IMR-90 (cell line): ENCODE measurements at regions not wholly inside any gene's neighbourhood (a gene's known extent, or its start where the extent isn't known, plus 50 kb on each side); places are given as distances from the start of the nearest gene placed in this dataset.

Experiments
- ATAC-seq: fragments of 200-7000 bp; cut with Tn5 transposase; 2 replicates; pipeline ENCODE4 v1.9.1; 2020; ENCODE audit warnings: low read depth, mild to moderate bottlenecking, moderate library complexity
- BruUV-seq: library from RNA; stranded (reverse); fragments of 400-500 nt; replicated peaks from 2 replicates; lab custom pipeline; 2021; lab: Mats Ljungman, UMichigan
- CTCF ChIA-PET: fragments of 300-600 bp; formaldehyde crosslinking; extraction: SDS; loops from one replicate; lab custom pipeline; 2021; ENCODE audit warnings: antibody characterized with exemption; lab: Yijun Ruan, JAX
- POLR2A ChIA-PET: fragments of 300-600 bp; sonication (Branson Sonifier 250); formaldehyde crosslinking; loops from one replicate; lab custom pipeline; 2022; ENCODE audit warnings: antibody characterized with exemption; ENCODE audit not compliant: unreplicated experiment; lab: Charles Lee
- DNase-seq: peaks from one replicate; pipeline ENCODE4 v3.0.0; 2013
- H2AFZ ChIP-seq: replicated peaks from 2 replicates; pipeline ENCODE3; 2013; ENCODE audit warnings: low read length, mild to moderate bottlenecking; ENCODE audit not compliant: poor library complexity
- H2AK5ac ChIP-seq: 2 replicates; pipeline ENCODE4 v1.6.1; 2013; ENCODE audit warnings: low read depth, low read length, inconsistent platforms
- H2AK9ac ChIP-seq: replicated peaks from 2 replicates; pipeline ENCODE3; 2013; ENCODE audit warnings: mild to moderate bottlenecking, low read depth, low read length, moderate library complexity; ENCODE audit not compliant: poor library complexity
- H2BK120ac ChIP-seq: 2 replicates; pipeline ENCODE4 v1.6.1; 2013; ENCODE audit warnings: low read depth, low read length, inconsistent platforms
- H2BK15ac ChIP-seq: 3 replicates; pipeline ENCODE4 v1.6.1; 2013; ENCODE audit warnings: low read depth, low read length, inconsistent platforms
- H2BK20ac ChIP-seq: 2 replicates; pipeline ENCODE4 v1.6.1; 2013; ENCODE audit warnings: low read depth, mild to moderate bottlenecking, inconsistent platforms, low read length, moderate library complexity
- H2BK5ac ChIP-seq: 2 replicates; pipeline ENCODE4 v1.6.1; 2013; ENCODE audit warnings: mild to moderate bottlenecking, low read depth, low read length, inconsistent platforms; ENCODE audit not compliant: poor library complexity, severe bottlenecking
- H3K14ac ChIP-seq: replicated peaks from 2 replicates; pipeline ENCODE4 v1.6.1; 2013; ENCODE audit warnings: low read depth, low read length, inconsistent platforms
- H3K18ac ChIP-seq: 2 replicates; pipeline ENCODE4 v1.6.1; 2013; ENCODE audit warnings: low read depth, low read length, control low read depth
- H3K23ac ChIP-seq: 2 replicates; pipeline ENCODE4 v1.6.1; 2013; ENCODE audit warnings: low read depth, low read length, inconsistent platforms
- H3K27ac ChIP-seq: 2 replicates; pipeline ENCODE4 v1.5.1; 2013; ENCODE audit warnings: mild to moderate bottlenecking, control low read depth, low read length; ENCODE audit not compliant: insufficient read depth
- H3K27me3 ChIP-seq: 2 replicates; pipeline ENCODE4 v1.6.1; 2013; ENCODE audit warnings: low read length; ENCODE audit not compliant: control insufficient read depth, insufficient read depth
- H3K36me3 ChIP-seq: 2 replicates; pipeline ENCODE4 v1.6.1; 2013; ENCODE audit warnings: low read length, mixed read lengths; ENCODE audit not compliant: control insufficient read depth, insufficient read depth
- H3K4ac ChIP-seq: 2 replicates; pipeline ENCODE4 v1.6.1; 2013; ENCODE audit warnings: low read depth, low read length, inconsistent platforms
- H3K4me1 ChIP-seq: 2 replicates; pipeline ENCODE4 v1.6.1; 2013; ENCODE audit warnings: low read length, mixed read lengths; ENCODE audit not compliant: control insufficient read depth, insufficient read depth
- H3K4me2 ChIP-seq: 2 replicates; pipeline ENCODE4 v1.6.1; 2013; ENCODE audit warnings: low read depth, mild to moderate bottlenecking, control low read depth, low read length, moderate library complexity
- H3K4me3 ChIP-seq: 2 replicates; pipeline ENCODE4 v1.5.1; 2013; ENCODE audit warnings: low read depth, mild to moderate bottlenecking, control low read depth, low read length, moderate library complexity; ENCODE audit not compliant: insufficient read depth
- H3K56ac ChIP-seq: 2 replicates; pipeline ENCODE4 v1.6.1; 2013; ENCODE audit warnings: low read length, inconsistent platforms; ENCODE audit not compliant: insufficient read depth; ENCODE audit errors: extremely low read depth
- H3K79me1 ChIP-seq, 2 experiments: 2 replicates each; pipeline ENCODE4 v1.6.1; 2013; ENCODE audit warnings: low read length in 2 of 2, inconsistent platforms in 1 of 2, low read depth in 1 of 2
- H3K9ac ChIP-seq: 2 replicates; pipeline ENCODE4 v1.6.1; 2013; ENCODE audit warnings: low read depth, low read length, control low read depth
- H3K9me1 ChIP-seq: 2 replicates; pipeline ENCODE4 v1.6.1; 2013; ENCODE audit warnings: low read length, inconsistent platforms; ENCODE audit not compliant: insufficient read depth
- H3K9me3 ChIP-seq: 2 replicates; pipeline ENCODE4 v1.6.1; 2013; ENCODE audit warnings: low read length; ENCODE audit not compliant: control insufficient read depth, insufficient read depth
- H4K20me1 ChIP-seq: 2 replicates; pipeline ENCODE4 v1.6.1; 2013; ENCODE audit warnings: low read length, inconsistent platforms; ENCODE audit not compliant: insufficient read depth
- H4K5ac ChIP-seq: 2 replicates; pipeline ENCODE4 v1.6.1; 2013; ENCODE audit warnings: mild to moderate bottlenecking, low read depth, low read length, control low read depth
- H4K8ac ChIP-seq, 2 experiments: 2 replicates each; pipeline ENCODE4 v1.6.1; 2013; ENCODE audit warnings: low read depth in 2 of 2, low read length in 2 of 2, control low read depth in 1 of 2, inconsistent platforms in 1 of 2
- H4K91ac ChIP-seq: 2 replicates; pipeline ENCODE4 v1.6.1; 2013; ENCODE audit warnings: low read depth, low read length, inconsistent platforms; ENCODE audit not compliant: insufficient read depth
- BHLHE40 ChIP-seq: fragments of 150-350 bp; IDR thresholded peaks from 2 replicates; pipeline ENCODE4 v1.6.1; 2016; ENCODE audit warnings: mild to moderate bottlenecking, low read depth, low read length
- CEBPB ChIP-seq: IDR thresholded peaks from 2 replicates; pipeline ENCODE4 v1.6.1; 2012; ENCODE audit warnings: low read depth, low read length, improper control_type of control experiment
- FOS ChIP-seq: fragments of 150-350 bp; IDR thresholded peaks from 2 replicates; pipeline ENCODE4 v1.6.1; 2016; ENCODE audit warnings: low read depth, low read length
- NFE2L2 ChIP-seq: fragments of 150-350 bp; IDR thresholded peaks from 2 replicates; pipeline ENCODE4 v1.6.1; 2016; ENCODE audit warnings: low read depth, mild to moderate bottlenecking, low read length
- POLR2A ChIP-seq: IDR thresholded peaks from 2 replicates; pipeline ENCODE4 v1.6.1; 2012; ENCODE audit warnings: mild to moderate bottlenecking, low read depth, low read length
- SMC3 ChIP-seq: fragments of 150-350 bp; IDR thresholded peaks from 2 replicates; pipeline ENCODE4 v1.6.1; 2016; ENCODE audit warnings: low read depth, mild to moderate bottlenecking, antibody characterized with exemption, low read length, moderate library complexity
- WGBS, 2 experiments: methylation state at CpG; one replicate each; pipeline versions ENCODE4 v1.1.5 to v1.1.7; 2013; ENCODE audit warnings: missing lambda C conversion rate in 2 of 2; ENCODE audit not compliant: insufficient read length in 1 of 2; ENCODE audit errors: extremely low coverage in 2 of 2; 5-methylcytosine and 5-hydroxymethylcytosine counted together
- dilution Hi-C: fragments of 300-500 bp; cut with HindIII; formaldehyde crosslinking; loops from one replicate; pipeline ENCODE4 v1.14.3; 2018; ENCODE audit warnings: low sequenced_read_pairs; ENCODE audit not compliant: unreplicated experiment
- in situ Hi-C: fragments of 300-500 bp; cut with MboI; formaldehyde crosslinking; loops from 3 replicates; pipeline ENCODE4 v1.14.3; 2019; ENCODE audit warnings: low sequenced_read_pairs, inconsistent platforms, mixed read lengths
- intact Hi-C: fragments of 100-400 bp; cut with micrococcal nuclease; formaldehyde crosslinking; loops from 2 replicates; pipeline ENCODE4 v1.10.0; 2022
- TF ChIP-seq, protein P1 (sequence below): fragments of 150-350 bp; IDR thresholded peaks from 2 replicates; pipeline ENCODE4 v1.6.1; 2017; ENCODE audit warnings: mild to moderate bottlenecking, antibody characterized with exemption, low read length, low read depth

DNA sequence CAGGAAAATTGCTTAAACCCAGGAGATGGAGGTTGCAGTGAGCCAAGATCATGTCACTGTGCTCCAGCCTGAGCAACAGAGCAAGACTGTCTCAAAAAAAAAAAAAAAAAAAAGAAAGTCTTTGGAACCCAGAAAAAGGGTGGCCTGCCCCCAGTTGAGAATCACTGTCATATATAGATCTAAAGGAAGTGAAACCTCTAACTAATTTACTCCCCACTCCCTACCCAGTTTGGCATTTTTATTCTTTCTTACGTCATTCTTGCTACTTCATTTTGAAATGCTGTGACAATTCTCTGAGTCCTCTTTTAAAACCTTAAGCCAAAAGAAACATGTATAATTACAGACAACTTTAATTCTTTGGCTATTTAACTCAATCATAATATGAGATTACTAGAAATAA, 254.8 kb downstream of the CDC5L start:
- H3K36me3 ChIP-seq: no peaks in the 10 kb centered on the region
- H3K27ac ChIP-seq: no peak overlapping the region
- intact Hi-C loops: no loop called here
- in situ Hi-C loops: loop anchor here (10.0 kb wide), 2 partner anchors 168 to 1072 kb away; no protein-coding TSS in a partner anchor
- no peaks in the 10 kb centered on the region for H3K79me1 ChIP-seq
- no peak overlapping the region for H3K4me2 ChIP-seq
- H3K4me1 ChIP-seq: no peaks in the 10 kb centered on the region
- ChIA-PET CTCF (no interaction called here), POLR2A (no interaction called here)
- TF ChIP-seq NFE2L2 (no peak), SMC3 (no peak), BHLHE40 (no peak), POLR2A (no peak), FOS (no peak), CEBPB (no peak)
- TF ChIP-seq, protein P1, sequence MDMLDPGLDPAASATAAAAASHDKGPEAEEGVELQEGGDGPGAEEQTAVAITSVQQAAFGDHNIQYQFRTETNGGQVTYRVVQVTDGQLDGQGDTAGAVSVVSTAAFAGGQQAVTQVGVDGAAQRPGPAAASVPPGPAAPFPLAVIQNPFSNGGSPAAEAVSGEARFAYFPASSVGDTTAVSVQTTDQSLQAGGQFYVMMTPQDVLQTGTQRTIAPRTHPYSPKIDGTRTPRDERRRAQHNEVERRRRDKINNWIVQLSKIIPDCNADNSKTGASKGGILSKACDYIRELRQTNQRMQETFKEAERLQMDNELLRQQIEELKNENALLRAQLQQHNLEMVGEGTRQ: no peak
- H4K8ac ChIP-seq: no peak overlapping the region
- H3K23ac ChIP-seq: no peak overlapping the region
- H4K5ac ChIP-seq: no peak overlapping the region
- H3K9me1 ChIP-seq: no peaks in the 10 kb centered on the region; the same call in 1 of the 2 replicates
- H3K14ac ChIP-seq: no peak overlapping the region
- no TSS peak for BruUV-seq
- H2BK5ac ChIP-seq: no peak overlapping the region
- H2AFZ ChIP-seq: no peak overlapping the region
- no peak overlapping the region for H3K56ac ChIP-seq
- no peak for ATAC-seq
- WGBS, 2 experiments: no CpG with 5 or more reads among the region's 1 CpG
- H2BK15ac ChIP-seq: no peak overlapping the region
- dilution Hi-C loops: no loop called here
- no peak overlapping the region for H2BK20ac ChIP-seq
- no peak overlapping the region for H3K4me3 ChIP-seq
- no peak for DNase-seq
- H2BK120ac ChIP-seq: no peak overlapping the region
- H4K91ac ChIP-seq: no peak overlapping the region
- H3K18ac ChIP-seq: no peak overlapping the region
- H3K27me3 ChIP-seq: peaks cover 9% of the 10 kb centered on the region
- H2AK9ac ChIP-seq: no peak overlapping the region
- H3K4ac ChIP-seq: no peak overlapping the region
- H2AK5ac ChIP-seq: no peak overlapping the region
- 0 out of 2 replicates have a peak, but pooled peaks cover 3% of the 10 kb centered on the region for H3K9me3 ChIP-seq
- H3K9ac ChIP-seq: no peak overlapping the region
- no peaks in the 10 kb centered on the region for H4K20me1 ChIP-seq
